CD4-positive, alpha-beta memory T cell (primary cell): ENCODE measurements at regions not wholly inside any gene's neighbourhood (a gene's known extent, or its start where the extent isn't known, plus 50 kb on each side); places are given as distances from the start of the nearest gene placed in this dataset.
A peak's percentile ranks its signal among the peaks of the same experiment; 100 is the strongest.
"Not testable (repeated sequence)": the region's sequence is repeated elsewhere in the genome, so short reads cannot be mapped to it uniquely, and the experiment has no call there.

Source experiments
- CTCF ChIA-PET: fragments of 350-600 bp; sonication (Branson Sonifier 250); formaldehyde crosslinking; loops from one replicate; lab custom pipeline; 2021; ENCODE audit warnings: inconsistent platforms; ENCODE audit not compliant: partially characterized antibody; lab: Charles Lee
- POLR2A ChIA-PET: fragments of 350-600 bp; sonication (Branson Sonifier 250); formaldehyde crosslinking; loops from one replicate; lab custom pipeline; 2021; ENCODE audit not compliant: partially characterized antibody; lab: Charles Lee
- DNase-seq, 5 donors: peaks; one replicate each; pipeline versions ENCODE4 v3.0.0 to v3.0.0-alpha.2; 2020 to 2022; ENCODE audit warnings: mixed read lengths in 1 of 5
- H3K27ac ChIP-seq: one replicate; pipeline ENCODE4 v1.7.0; 2013; ENCODE audit warnings: low read depth, low read length
- H3K27me3 ChIP-seq: 2 replicates; pipeline ENCODE4 v1.7.0; 2013; ENCODE audit warnings: mild to moderate bottlenecking, low read length, moderate library complexity; ENCODE audit not compliant: insufficient read depth
- H3K36me3 ChIP-seq: 2 replicates; pipeline ENCODE4 v1.7.0; 2013; ENCODE audit warnings: mild to moderate bottlenecking, low read length, moderate library complexity; ENCODE audit not compliant: insufficient read depth
- H3K4me1 ChIP-seq: 2 replicates; pipeline ENCODE4 v1.7.0; 2013; ENCODE audit warnings: mild to moderate bottlenecking, low read length, moderate library complexity; ENCODE audit not compliant: insufficient read depth
- H3K4me3 ChIP-seq, 2 donors: one replicate each; pipeline ENCODE4 v1.7.0; 2013; ENCODE audit warnings: low read length in 2 of 2, mild to moderate bottlenecking in 1 of 2
- H3K9me3 ChIP-seq, 2 donors: one replicate each; pipeline ENCODE4 v1.7.0; 2013; ENCODE audit warnings: low read length in 2 of 2, control low read depth in 1 of 2; ENCODE audit not compliant: control insufficient read depth in 1 of 2
- H3K27ac Mint-ChIP-seq, 7 donors: one replicate each; pipeline ENCODE4 v1.8.0; 2020 to 2021; ENCODE audit warnings: mixed read lengths in 7 of 7, mild to moderate bottlenecking in 6 of 7, inconsistent platforms in 3 of 7, moderate library complexity in 3 of 7
- H3K27me3 Mint-ChIP-seq, 2 donors: one replicate each; pipeline ENCODE4 v1.8.0; 2020 to 2021; ENCODE audit warnings: mixed read lengths in 2 of 2
- H3K36me3 Mint-ChIP-seq, 2 donors: one replicate each; pipeline ENCODE4 v1.8.0; 2020 to 2021; ENCODE audit warnings: mixed read lengths in 2 of 2, inconsistent platforms in 1 of 2, mild to moderate bottlenecking in 1 of 2
- H3K4me1 Mint-ChIP-seq, 4 donors: one replicate each; pipeline ENCODE4 v1.8.0; 2020 to 2021; ENCODE audit warnings: mixed read lengths in 4 of 4, mild to moderate bottlenecking in 1 of 4
- H3K4me3 Mint-ChIP-seq, 8 donors: one replicate each; pipeline ENCODE4 v1.8.0; 2020 to 2021; ENCODE audit warnings: mixed read lengths in 8 of 8, mild to moderate bottlenecking in 7 of 8, moderate library complexity in 6 of 8, inconsistent platforms in 3 of 8
- H3K9me3 Mint-ChIP-seq, 8 donors: one replicate each; pipeline ENCODE4 v1.8.0; 2020 to 2021; ENCODE audit warnings: mixed read lengths in 8 of 8, mild to moderate bottlenecking in 5 of 8, inconsistent platforms in 3 of 8, moderate library complexity in 1 of 8
- intact Hi-C: fragments of 100-400 bp; cut with micrococcal nuclease; formaldehyde crosslinking; loops from one replicate; pipeline ENCODE4 v1.15.1; 2023

GRCh38 chr2:8249769-8250168 lies 432.1 kb upstream of the ID2 start:
- Mint-ChIP-seq H3K36me3 (peaks cover 4 to 18% of the 10 kb centered on the region in 2 donors), H3K9me3 (peaks cover 0 to 23% (median 14%) of the 10 kb centered on the region in 8 donors), H3K4me1 (peaks cover 3 to 11% (median 8%) of the 10 kb centered on the region in 4 donors), H3K4me3 (no peak overlapping the region), H3K27me3 (no peaks in the 10 kb centered on the region), H3K27ac (no peak overlapping the region)
- ChIA-PET POLR2A (interaction anchor here (0.7 kb wide), 1 partner anchor 12 kb away, joined by 3 read pairs; no protein-coding TSS in a partner anchor), CTCF (no interaction called here)
- H3K4me3 ChIP-seq: no peak overlapping the region
- H3K27ac ChIP-seq: no peak overlapping the region
- no peaks in the 10 kb centered on the region for H3K36me3 ChIP-seq
- peaks cover 0 to 3% of the 10 kb centered on the region in 2 donors for H3K9me3 ChIP-seq
- no peaks in the 10 kb centered on the region for H3K4me1 ChIP-seq
- intact Hi-C loops: no loop called here
- DNase-seq: no peak
- no peaks in the 10 kb centered on the region for H3K27me3 ChIP-seq

- intact Hi-C loops, H3K27me3 Mint-ChIP-seq, H3K4me3 ChIP-seq, H3K9me3 ChIP-seq, H3K36me3 ChIP-seq, H3K27ac ChIP-seq, H3K27ac Mint-ChIP-seq, H3K27me3 ChIP-seq, H3K4me1 ChIP-seq, H3K4me3 Mint-ChIP-seq, DNase-seq: not testable (repeated sequence)
- H3K36me3 Mint-ChIP-seq: peaks cover 4 to 17% of the 10 kb centered on the region in 2 donors
- peaks cover 3 to 11% (median 8%) of the 10 kb centered on the region in 4 donors for H3K4me1 Mint-ChIP-seq
- CTCF ChIA-PET: interaction anchor here (1.4 kb wide), 1 partner anchor 10 kb away, joined by 3 read pairs; no protein-coding TSS in a partner anchor
- POLR2A ChIA-PET: interaction anchor here (0.7 kb wide), 1 partner anchor 12 kb away, joined by 3 read pairs; no protein-coding TSS in a partner anchor
- peaks cover 0 to 18% (median 10%) of the 10 kb centered on the region in 8 donors for H3K9me3 Mint-ChIP-seq
Measured at GRCh38 chr2:8250290-8250689, 431.6 kb upstream of the ID2 start.

GRCh38 chr2:8251291-8251690 lies 430.6 kb upstream of the ID2 start:
- H3K4me3 Mint-ChIP-seq: no peak overlapping the region
- H3K9me3 ChIP-seq: no peaks in the 10 kb centered on the region
- no peaks in the 10 kb centered on the region for H3K4me1 ChIP-seq
- no peak overlapping the region for H3K4me3 ChIP-seq
- peaks cover 4 to 16% of the 10 kb centered on the region in 2 donors for H3K36me3 Mint-ChIP-seq
- H3K27me3 ChIP-seq: no peaks in the 10 kb centered on the region
- peaks cover 3 to 11% (median 8%) of the 10 kb centered on the region in 4 donors for H3K4me1 Mint-ChIP-seq
- no peak for DNase-seq
- intact Hi-C loops: no loop called here
- H3K27ac Mint-ChIP-seq: no peak overlapping the region
- ChIA-PET CTCF (interaction anchor here (1.4 kb wide), 1 partner anchor 9 kb away, joined by 3 read pairs; no protein-coding TSS in a partner anchor), POLR2A (no interaction called here)
- no peak overlapping the region for H3K27ac ChIP-seq
- H3K9me3 Mint-ChIP-seq: peaks cover 0 to 15% (median 4%) of the 10 kb centered on the region in 8 donors
- no peaks in the 10 kb centered on the region for H3K27me3 Mint-ChIP-seq
- no peaks in the 10 kb centered on the region for H3K36me3 ChIP-seq

GRCh38 chr2:8251856-8252255 lies 430.0 kb upstream of the ID2 start:
- no peak for DNase-seq
- Histone ChIP-seq H3K4me1 (no peaks in the 10 kb centered on the region), H3K36me3 (no peaks in the 10 kb centered on the region), H3K4me3 (no peak overlapping the region), H3K27me3 (no peaks in the 10 kb centered on the region), H3K9me3 (no peaks in the 10 kb centered on the region), H3K27ac (no peak overlapping the region)
- Mint-ChIP-seq H3K27me3 (no peaks in the 10 kb centered on the region), H3K9me3 (peaks cover 0 to 9% (median 2%) of the 10 kb centered on the region in 8 donors), H3K4me3 (no peak overlapping the region), H3K27ac (no peak overlapping the region), H3K36me3 (peaks cover 0 to 12% of the 10 kb centered on the region in 2 donors), H3K4me1 (peaks cover 3 to 11% (median 8%) of the 10 kb centered on the region in 4 donors)
- ChIA-PET POLR2A (no interaction called here), CTCF (interaction anchor here (1.2 to 1.4 kb wide), 2 partner anchors 8 to 293 kb away, joined by 3 read pairs; no protein-coding TSS in a partner anchor)
- intact Hi-C loops: no loop called here

- Histone ChIP-seq H3K4me1 (no peaks in the 10 kb centered on the region), H3K27me3 (no peaks in the 10 kb centered on the region), H3K9me3 (no peaks in the 10 kb centered on the region), H3K4me3 (no peak overlapping the region), H3K27ac (no peak overlapping the region), H3K36me3 (no peaks in the 10 kb centered on the region)
- ChIA-PET CTCF (interaction anchor here (1.2 kb wide), 1 partner anchor 291 kb away, joined by 3 read pairs; no protein-coding TSS in a partner anchor), POLR2A (no interaction called here)
- peaks cover 0 to 6% (median under 1%) of the 10 kb centered on the region in 8 donors for H3K9me3 Mint-ChIP-seq
- H3K4me3 Mint-ChIP-seq: no peak overlapping the region
- no peak overlapping the region for H3K27ac Mint-ChIP-seq
- DNase-seq: no peak
- H3K27me3 Mint-ChIP-seq: no peaks in the 10 kb centered on the region
- intact Hi-C loops: no loop called here
- H3K36me3 Mint-ChIP-seq: peaks cover 0 to 4% of the 10 kb centered on the region in 2 donors
- peaks cover 3 to 11% (median 8%) of the 10 kb centered on the region in 4 donors for H3K4me1 Mint-ChIP-seq
Measured at GRCh38 chr2:8252997-8253694, 428.7 kb upstream of the ID2 start.

- Histone ChIP-seq H3K27me3 (no peaks in the 10 kb centered on the region), H3K9me3 (no peaks in the 10 kb centered on the region), H3K4me1 (no peaks in the 10 kb centered on the region), H3K27ac (no peak overlapping the region), H3K36me3 (no peaks in the 10 kb centered on the region), H3K4me3 (no peak overlapping the region)
- peaks cover 0 to 4% of the 10 kb centered on the region in 2 donors for H3K36me3 Mint-ChIP-seq
- H3K27ac Mint-ChIP-seq: peak overlapping the region in 1 of 7 donors; percentile 13
- CTCF ChIA-PET: no interaction called here
- intact Hi-C loops: no loop called here
- peaks cover 3 to 11% (median 8%) of the 10 kb centered on the region in 4 donors for H3K4me1 Mint-ChIP-seq
- POLR2A ChIA-PET: no interaction called here
- no peaks in the 10 kb centered on the region for H3K27me3 Mint-ChIP-seq
- DNase-seq: no peak
- peaks cover 0 to 6% (median under 1%) of the 10 kb centered on the region in 8 donors for H3K9me3 Mint-ChIP-seq
- no peak overlapping the region for H3K4me3 Mint-ChIP-seq
Measured at GRCh38 chr2:8253781-8254180, 428.1 kb upstream of the ID2 start.

- POLR2A ChIA-PET, H3K27me3 ChIP-seq, H3K9me3 ChIP-seq, DNase-seq, H3K4me1 ChIP-seq, H3K4me3 Mint-ChIP-seq, H3K36me3 ChIP-seq, H3K27ac ChIP-seq, H3K36me3 Mint-ChIP-seq, H3K4me3 ChIP-seq, intact Hi-C loops, CTCF ChIA-PET, H3K9me3 Mint-ChIP-seq, H3K27me3 Mint-ChIP-seq: not testable (repeated sequence)
- Mint-ChIP-seq H3K4me1 (peaks cover 3 to 11% (median 8%) of the 10 kb centered on the region in 4 donors), H3K27ac (peak overlapping the region in 2 of 7 donors; percentile 16 to 61)
Measured at GRCh38 chr2:8254214-8254613, 427.6 kb upstream of the ID2 start.
